CMK (cell line): ENCODE measurements at regions not wholly inside any gene's neighbourhood (a gene's known extent, or its start where the extent isn't known, plus 50 kb on each side); places are given as distances from the start of the nearest gene placed in this dataset.
"Not testable (repeated sequence)": the region's sequence is repeated elsewhere in the genome, so short reads cannot be mapped to it uniquely, and the experiment has no call there.

Source experiments
- DNase-seq: peaks from one replicate; pipeline ENCODE4 v3.0.0-alpha.2; 2010; ENCODE audit warnings: low read depth

- no peak for DNase-seq
These were observed 150.0 kb upstream of the SYT10 start for GRCh38 chr12:33589576-33590114.

GRCh38 chr12:33593753-33594152 lies 154.1 kb upstream of the SYT10 start:
- DNase-seq, result no peak

GRCh38 chr12:33596061-33596460 lies 156.4 kb upstream of the SYT10 start:
- no peak for DNase-seq

GRCh38 chr12:33596814-33597213 lies 157.2 kb upstream of the SYT10 start:
- no peak for DNase-seq

GRCh38 chr12:33602515-33602914 lies 162.9 kb upstream of the SYT10 start:
- no peak for DNase-seq

GRCh38 chr12:33605757-33606156 lies 166.1 kb upstream of the SYT10 start:
- no peak for DNase-seq

GRCh38 chr12:33609910-33610309 lies 170.3 kb upstream of the SYT10 start:
- DNase-seq, result no peak

GRCh38 chr12:33614630-33615029 lies 175.0 kb upstream of the SYT10 start:
- DNase-seq, result peak; percentile 22

- DNase-seq, result no peak
These were observed 177.6 kb upstream of the SYT10 start for GRCh38 chr12:33617218-33617617.

GRCh38 chr12:33628087-33628486 lies 188.5 kb upstream of the SYT10 start:
- no peak for DNase-seq

GRCh38 chr12:33634544-33634943 lies 194.9 kb upstream of the SYT10 start:
- no peak for DNase-seq

GRCh38 chr12:33636930-33637329 lies 197.3 kb upstream of the SYT10 start:
- not testable (repeated sequence) for DNase-seq

GRCh38 chr12:33639975-33640374 lies 200.4 kb upstream of the SYT10 start:
- no peak for DNase-seq

- no peak for DNase-seq
These were observed 210.4 kb upstream of the SYT10 start for GRCh38 chr12:33649992-33650391.

GRCh38 chr12:33650832-33651231 lies 211.2 kb upstream of the SYT10 start:
- no peak for DNase-seq

- no peak for DNase-seq
These were observed 213.7 kb upstream of the SYT10 start for GRCh38 chr12:33653362-33653761.

- DNase-seq, result no peak
These were observed 214.7 kb upstream of the SYT10 start for GRCh38 chr12:33654313-33654712.

- no peak for DNase-seq
These were observed 223.5 kb upstream of the SYT10 start for GRCh38 chr12:33663000-33663654.

GRCh38 chr12:33669349-33669748 lies 229.7 kb upstream of the SYT10 start:
- DNase-seq, result no peak

GRCh38 chr12:33670284-33670683 lies 230.7 kb upstream of the SYT10 start:
- DNase-seq, result no peak

- no peak for DNase-seq
These were observed 232.1 kb upstream of the SYT10 start for GRCh38 chr12:33671676-33672075.

- no peak for DNase-seq
These were observed 233.4 kb upstream of the SYT10 start for GRCh38 chr12:33672836-33673577.

GRCh38 chr12:33676866-33677265 lies 237.2 kb upstream of the SYT10 start:
- no peak for DNase-seq
